ENCODE measurements at regions not wholly inside any gene's neighbourhood (a gene's known extent, or its start where the extent isn't known, plus 50 kb on each side); places are given as distances from the start of the nearest gene placed in this dataset.

DNA sequence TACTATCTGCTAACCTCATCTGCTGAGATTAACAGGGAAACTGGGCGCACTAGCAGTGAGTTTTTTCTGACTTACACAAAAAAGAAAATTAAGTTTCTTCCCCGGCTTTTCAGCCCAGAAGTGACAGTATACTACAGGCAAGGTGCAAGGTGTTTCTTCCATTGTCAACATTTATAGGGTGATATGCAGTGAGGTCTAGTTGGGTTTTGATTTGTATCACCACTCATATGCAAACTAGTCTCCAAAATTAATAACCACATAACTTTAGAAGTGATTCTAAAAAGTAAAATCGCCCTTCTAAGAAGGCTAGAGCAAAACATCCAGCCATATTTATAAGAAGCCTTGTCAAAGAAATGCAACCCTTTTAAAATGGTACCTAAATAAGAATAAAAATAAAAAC is 640.1 kb downstream of the ARAP2 start:
- no peak overlapping the region for H3K4me3 ChIP-seq (ENCODE audit: low read depth, low read length)

GRCh38 chr4:35604724-35605123 is 639.6 kb downstream of the ARAP2 start:
- no peak for TF ChIP-seq CTCF (IDR thresholded peaks at IDR 0.05; ENCODE audit: borderline replicate concordance, insufficient read depth, low read depth, low read length)
- H3K4me3 ChIP-seq (ENCODE audit: low read depth, low read length): no peak overlapping the region

More for the DNA sequence above, 640.1 kb downstream of the ARAP2 start:
- no peak for TF ChIP-seq CTCF (IDR thresholded peaks at IDR 0.05; ENCODE audit: borderline replicate concordance, insufficient read depth, low read depth, low read length)

- no peak overlapping the region for H3K4me3 ChIP-seq (ENCODE audit: low read depth, low read length)
- no peak for TF ChIP-seq CTCF (IDR thresholded peaks at IDR 0.05; ENCODE audit: borderline replicate concordance, insufficient read depth, low read depth, low read length)
These were observed 636.1 kb downstream of the ARAP2 start for GRCh38 chr4:35608205-35608604.

- no peak for TF ChIP-seq CTCF (IDR thresholded peaks at IDR 0.05; ENCODE audit: borderline replicate concordance, insufficient read depth, low read depth, low read length)
- H3K4me3 ChIP-seq (ENCODE audit: low read depth, low read length): no peak overlapping the region
These were observed 630.2 kb downstream of the ARAP2 start for GRCh38 chr4:35614120-35614519.

DNA sequence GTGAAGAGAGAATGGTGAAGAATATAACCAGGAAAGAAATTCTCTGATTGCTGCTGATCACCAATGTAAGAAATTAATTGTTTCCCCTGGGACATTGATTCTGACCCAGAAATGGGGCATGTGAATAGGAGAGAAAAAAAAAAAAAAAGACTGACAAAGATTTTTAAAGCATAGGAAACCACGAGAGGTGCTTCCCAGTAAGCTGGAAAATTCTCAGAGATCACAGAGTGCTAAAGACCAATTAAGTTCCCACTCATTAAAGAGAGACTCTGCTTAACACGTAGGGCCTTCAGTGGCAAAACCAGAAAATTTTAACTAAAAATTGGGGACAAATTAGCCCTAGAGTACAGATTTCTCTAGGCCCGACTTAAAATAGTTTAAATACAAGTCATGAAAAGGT is 604.4 kb downstream of the ARAP2 start:
- TF ChIP-seq CTCF (IDR thresholded peaks at IDR 0.05; ENCODE audit: borderline replicate concordance, insufficient read depth, low read depth, low read length): no peak

DNA sequence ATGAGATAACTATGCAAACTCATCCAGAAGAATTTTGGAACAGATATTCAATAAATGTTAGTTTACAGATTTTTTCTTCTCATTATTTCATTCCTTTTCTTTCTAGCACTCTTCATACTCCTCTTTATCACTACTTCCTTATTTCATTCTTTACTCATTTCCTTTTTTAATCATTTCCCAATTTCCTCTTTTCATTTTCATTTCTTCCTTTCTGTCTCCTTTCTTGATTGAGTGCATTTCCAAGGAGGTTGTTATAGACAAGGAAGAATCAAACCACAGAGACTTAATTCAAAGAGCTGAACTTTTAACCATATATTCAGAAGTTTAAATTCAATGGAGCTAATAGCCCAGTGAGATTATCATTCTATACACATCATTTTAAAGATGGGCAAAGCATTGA is 600.7 kb downstream of the ARAP2 start:
- no peak for TF ChIP-seq CTCF (IDR thresholded peaks at IDR 0.05; ENCODE audit: borderline replicate concordance, insufficient read depth, low read depth, low read length)
- H3K4me3 ChIP-seq (ENCODE audit: low read depth, low read length): no peak overlapping the region

More for the DNA sequence above, 604.4 kb downstream of the ARAP2 start:
- H3K4me3 ChIP-seq (ENCODE audit: low read depth, low read length): no peak overlapping the region

GRCh38 chr4:35644591-35644990 is 599.7 kb downstream of the ARAP2 start:
- no peak for TF ChIP-seq CTCF (IDR thresholded peaks at IDR 0.05; ENCODE audit: borderline replicate concordance, insufficient read depth, low read depth, low read length)
- H3K4me3 ChIP-seq (ENCODE audit: low read depth, low read length): no peak overlapping the region

Measured in GM12875 (cell line).